ENCODE measurements at regions not wholly inside any gene's neighbourhood (a gene's known extent, or its start where the extent isn't known, plus 50 kb on each side); places are given as distances from the start of the nearest gene placed in this dataset.

DNA sequence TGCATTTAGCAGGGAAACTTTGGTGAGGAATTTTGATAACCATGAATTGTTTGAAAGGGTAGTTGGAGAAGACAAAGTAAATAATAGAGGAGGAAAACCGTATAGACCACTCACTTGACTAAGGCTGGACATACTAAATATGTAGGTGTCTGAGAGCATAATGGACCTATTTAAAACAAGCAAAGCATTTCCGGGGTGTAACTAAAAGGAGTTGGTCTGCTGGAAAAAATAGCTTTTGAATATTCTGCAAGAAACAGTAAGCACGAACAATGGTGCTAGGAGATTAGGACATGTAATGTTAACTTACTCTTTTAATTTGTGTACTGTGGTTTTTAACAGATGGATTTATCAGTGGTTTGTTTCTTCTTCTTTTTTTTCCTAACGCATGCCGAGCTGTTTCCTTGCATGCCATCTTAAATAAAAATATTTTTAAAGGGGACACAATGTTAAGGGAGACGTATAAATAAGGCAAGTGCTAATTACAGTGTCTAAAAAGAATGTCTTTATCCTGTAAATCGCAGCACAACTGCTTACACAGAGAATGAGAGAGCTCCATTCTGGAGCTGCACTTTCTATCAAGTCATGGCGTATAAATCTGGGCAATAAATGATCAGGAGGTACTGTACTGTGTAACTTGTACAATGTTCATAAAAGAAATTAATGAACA, 492.1 kb downstream of the LMO4 start:
- no peak for DNase-seq (ENCODE audit: low read depth in 2 of 2)

DNA sequence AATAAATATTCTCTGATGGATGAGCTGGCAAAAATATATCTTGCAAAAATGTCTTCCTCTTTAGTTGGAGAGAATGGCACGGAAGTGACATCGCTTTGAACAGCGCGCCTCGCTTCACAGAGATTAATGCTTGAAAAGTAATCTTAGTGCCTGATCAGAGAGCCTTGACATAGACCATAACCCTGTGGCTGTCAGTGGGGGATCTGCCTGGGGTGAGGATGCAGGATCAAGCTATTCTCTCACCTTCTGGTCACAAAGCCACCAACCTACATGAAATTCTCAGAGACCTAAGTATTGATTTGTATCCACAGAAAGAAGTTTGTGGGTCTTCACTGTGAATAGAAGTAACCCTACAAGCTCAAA, 492.6 kb downstream of the LMO4 start:
- DNase-seq (ENCODE audit: low read depth in 2 of 2), result no peak

DNA sequence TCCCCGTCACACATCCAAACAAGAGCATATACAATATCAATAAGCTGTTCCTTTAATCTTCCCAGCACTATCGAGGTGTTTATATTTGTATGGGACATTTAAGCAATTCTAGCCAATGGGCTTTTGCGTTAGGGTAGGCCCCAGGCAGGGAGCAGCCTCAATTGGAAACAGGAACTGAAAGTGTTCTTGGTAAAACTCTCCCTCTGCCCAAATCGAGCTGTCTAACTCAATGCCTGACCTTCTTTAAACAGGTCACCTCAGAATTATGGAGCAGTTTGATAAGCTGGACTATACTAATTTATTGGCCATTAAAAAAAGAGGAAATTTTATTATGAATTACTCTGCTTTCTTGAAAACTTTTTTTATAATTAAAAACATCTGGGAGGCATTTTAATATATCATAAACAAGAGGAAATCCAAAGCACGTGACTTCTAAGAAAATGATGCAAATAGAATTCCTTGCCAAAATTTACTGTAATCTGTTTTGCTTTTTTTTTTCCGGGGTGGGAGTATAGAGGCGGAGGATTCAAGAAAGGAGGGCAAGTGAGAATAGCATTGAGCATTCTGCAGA, 498.1 kb downstream of the LMO4 start:
- DNase-seq (ENCODE audit: low read depth in 2 of 2), result no peak

DNA sequence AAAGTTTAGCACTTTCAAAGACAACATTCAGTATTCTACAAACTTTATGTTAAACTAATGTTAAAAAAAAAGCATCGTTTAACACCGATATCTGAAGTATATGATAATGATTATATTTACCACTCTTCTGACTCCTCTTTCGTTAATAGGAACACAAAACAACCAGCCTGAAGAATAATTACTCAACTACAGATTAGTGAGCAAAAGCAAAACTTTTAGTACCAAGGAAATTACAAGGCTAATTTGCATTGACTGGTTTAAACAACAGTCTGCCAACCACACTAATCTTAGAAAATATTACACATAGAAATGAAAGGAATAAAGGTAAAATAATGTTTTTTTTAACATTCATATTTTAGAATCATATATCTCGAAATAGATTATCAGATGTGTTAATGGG, 500.7 kb downstream of the LMO4 start:
- no peak for DNase-seq (ENCODE audit: low read depth in 2 of 2)

DNA sequence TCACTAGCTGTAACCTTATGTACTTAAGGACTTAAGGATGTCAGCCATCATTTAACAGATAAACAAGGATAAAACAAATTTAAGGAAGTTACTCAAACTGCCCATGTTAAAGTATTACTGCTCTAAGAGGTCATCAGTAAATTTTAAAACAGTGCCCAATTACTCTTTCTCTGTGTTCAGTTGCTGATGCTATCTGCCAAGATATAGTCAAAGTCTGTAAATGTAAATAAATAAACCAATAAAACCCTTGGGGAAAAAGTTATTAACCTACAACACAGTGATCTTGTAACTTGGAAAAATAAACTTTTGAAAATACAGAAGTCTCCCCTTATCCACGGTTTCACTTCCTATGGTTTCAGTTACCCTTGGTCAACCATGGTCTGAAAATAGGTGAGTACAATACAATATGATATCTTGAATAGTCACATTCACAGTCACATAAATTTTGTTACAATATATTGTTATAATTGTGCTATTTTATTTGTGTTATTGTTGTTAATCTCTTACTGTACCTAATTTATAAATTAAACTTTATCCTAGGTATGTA, 501.8 kb downstream of the LMO4 start:
- DNase-seq (ENCODE audit: low read depth in 2 of 2), result no peak

DNA sequence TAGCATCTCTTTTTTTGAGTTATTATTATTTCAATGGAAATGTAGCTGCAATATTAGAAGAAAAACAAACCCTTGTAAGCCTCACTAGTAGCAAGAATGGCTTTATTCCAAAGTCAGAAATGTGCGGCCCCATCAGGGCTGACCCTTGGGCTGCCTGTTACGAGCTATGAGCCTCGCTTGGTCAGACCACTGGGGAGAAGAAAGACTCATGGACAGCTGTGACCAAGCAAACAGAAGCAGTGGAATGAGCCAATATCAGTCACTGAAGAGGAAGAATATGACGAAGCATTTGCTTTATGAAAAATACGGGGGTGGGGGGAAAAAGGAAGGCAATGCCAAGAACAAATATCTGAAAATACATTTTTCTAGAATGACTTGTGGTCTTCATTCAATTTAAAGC, 504.5 kb downstream of the LMO4 start:
- DNase-seq (ENCODE audit: low read depth in 2 of 2), result no peak

DNA sequence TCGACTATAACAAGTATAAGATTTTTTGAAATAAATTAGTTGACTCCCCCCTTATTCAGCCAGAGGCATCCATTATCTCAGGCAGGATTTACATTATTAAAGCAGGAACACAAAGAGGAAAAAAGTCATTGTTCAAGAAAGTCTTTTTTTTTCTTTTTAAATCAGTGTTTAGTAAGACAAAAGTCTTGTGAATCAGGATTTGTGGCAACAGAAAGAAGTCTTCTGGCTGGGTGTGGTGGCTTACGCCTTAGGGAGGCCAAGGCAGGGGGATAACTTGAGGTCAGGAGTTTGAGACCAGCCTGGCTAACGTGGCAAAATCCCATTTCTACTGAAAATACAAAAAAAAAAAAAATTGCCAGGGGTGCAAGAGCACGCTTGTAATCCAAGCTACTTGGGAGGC, 505.5 kb downstream of the LMO4 start:
- no peak for DNase-seq (ENCODE audit: low read depth in 2 of 2)

DNA sequence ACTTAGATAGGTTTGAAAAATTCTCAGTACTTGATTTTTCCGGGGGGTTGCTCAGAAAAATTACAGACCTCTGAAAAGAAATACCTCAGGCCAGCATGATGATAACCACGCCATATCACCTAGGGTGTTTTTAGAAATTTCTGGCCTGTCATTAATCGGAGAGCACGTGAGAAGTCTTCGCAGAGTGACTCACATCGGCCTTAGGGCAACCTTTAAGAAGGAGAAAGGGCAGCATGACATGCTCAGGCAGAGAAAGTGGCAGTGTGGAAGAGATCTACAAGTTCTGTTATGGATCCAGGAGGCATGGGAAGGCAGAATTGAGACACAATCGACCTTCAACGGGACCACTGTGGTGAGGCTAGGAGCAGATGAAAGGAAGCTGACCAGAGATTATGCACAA, 506.3 kb downstream of the LMO4 start:
- no peak for DNase-seq (ENCODE audit: low read depth in 2 of 2)

DNA sequence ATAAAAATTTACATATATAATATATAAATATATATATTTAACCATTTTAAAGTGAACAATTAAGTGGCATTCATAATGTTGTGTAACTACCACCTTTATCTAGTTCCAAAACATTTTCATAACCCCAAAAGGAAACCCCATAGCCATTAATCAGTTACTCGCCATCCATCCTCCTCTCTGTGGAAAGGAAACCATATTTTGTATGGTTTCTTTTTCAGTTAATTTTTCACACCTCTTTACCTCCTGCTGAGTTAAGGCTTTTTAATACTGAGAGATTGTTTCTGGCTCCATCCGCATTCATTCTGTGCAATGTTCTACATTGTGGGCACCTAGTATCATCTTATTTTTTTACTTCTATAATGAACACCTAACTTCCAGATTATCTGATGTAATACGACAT, 512.1 kb downstream of the LMO4 start:
- no peak for DNase-seq (ENCODE audit: low read depth in 2 of 2)

DNA sequence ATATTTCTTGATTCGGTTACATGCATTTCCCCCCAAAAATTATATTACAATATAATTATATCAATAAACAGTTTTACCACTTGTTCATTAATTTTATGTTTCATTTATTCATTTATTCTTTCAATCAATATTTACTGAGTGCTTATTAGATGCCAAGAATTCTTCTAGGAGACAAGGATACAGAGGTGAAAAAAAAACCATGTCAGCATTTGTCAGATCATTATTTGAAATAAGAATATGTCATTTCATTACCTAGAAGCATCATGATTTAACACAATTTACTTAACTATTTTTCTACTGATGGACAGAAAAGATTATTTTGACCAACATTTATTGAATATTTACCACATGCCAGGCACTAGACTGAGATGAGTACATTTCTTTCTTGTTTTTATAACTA, 512.7 kb downstream of the LMO4 start:
- no peak for DNase-seq (ENCODE audit: low read depth in 2 of 2)

DNA sequence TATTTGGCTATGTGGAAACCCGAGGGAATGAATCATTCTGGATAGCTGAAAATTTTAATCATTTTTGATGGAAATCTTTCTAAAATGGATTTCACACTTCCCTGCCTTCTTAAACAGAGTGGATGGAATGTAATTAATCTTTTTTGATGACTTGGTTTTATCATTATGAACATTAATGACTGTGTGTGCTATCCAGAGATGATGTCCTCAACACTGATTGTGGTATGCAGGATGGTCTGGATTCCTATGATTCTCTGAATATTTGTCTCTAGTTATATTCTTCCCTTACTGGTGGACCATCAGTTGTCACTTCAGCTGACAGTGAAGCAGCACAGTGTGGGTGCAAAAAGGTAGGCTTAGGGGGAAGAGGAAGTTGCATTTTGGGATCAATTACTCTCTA, 513.5 kb downstream of the LMO4 start:
- DNase-seq (ENCODE audit: low read depth in 2 of 2), result no peak

DNA sequence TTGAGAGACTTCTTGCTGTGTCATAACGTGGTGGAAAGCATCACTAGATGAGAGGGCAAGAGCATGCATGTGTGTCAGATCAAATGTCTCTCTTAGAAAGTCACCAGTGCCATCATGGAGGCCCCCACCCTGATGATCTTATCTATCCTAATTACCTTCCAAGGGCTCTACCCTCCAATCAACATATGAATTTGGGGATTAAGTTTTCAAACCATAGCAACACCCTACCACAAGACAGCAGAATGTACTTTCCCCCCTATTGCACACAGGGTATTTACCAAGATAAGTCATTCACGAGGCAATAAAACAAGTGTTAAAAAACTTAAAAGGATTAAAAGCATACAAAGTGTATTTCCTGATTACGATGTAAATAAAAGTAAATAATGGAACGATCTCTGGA, 515.6 kb downstream of the LMO4 start:
- DNase-seq (ENCODE audit: low read depth in 2 of 2), result no peak

DNA sequence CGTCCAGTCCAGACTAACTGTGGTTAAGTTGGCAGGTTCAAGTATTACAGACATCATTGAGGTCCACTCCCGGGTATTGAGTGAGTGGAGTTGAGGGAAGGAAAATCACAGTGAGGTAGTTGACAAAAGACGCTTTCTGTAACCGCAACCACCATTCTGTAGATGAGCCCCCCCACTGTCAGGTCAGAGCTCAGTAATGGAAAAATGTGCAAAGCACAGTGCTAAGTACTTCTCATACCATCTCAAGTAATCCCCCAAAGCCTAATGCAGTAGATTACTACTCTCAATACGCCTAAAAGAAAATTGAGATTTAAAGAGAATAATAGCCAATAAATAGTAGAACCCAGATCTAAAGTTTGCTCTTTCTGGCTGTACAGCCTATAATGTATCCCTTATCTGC, 522.8 kb downstream of the LMO4 start:
- no peak for DNase-seq (ENCODE audit: low read depth in 2 of 2)

DNA sequence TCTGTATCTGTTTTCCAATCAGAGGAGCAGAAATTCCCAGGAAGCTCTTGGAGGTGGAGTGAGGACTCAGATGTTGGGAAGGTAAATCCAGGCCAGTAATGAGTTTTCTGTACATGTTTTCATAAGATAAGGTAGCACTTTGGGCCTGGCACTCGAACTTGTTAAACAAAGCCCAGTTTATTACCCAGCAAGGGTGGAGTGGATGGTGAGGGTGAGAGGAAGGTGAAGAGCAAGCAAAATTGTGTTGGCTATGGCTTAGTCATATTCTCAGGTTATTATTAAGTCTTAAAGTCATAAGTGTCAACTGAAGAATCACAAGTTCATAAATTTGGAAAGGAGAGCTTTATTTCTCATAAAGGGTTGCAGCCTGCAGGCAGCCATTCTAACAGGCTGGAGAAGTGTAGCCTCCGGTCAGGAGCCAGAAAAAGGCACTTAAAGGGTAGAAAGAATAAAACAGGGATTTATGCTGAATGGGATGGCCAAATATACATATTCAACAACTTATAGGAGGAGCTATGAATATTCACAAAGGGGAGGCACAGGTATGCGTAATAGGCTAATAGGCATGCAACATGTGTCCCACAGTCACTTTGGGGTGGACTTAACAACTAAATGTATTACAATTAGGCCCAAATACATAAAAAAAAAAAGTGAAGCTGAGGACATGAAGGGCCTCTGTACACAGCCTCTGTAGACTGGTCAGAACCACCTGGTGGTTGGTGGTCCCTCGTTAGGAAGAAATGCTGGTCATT, 523.9 kb downstream of the LMO4 start:
- no peak for DNase-seq (ENCODE audit: low read depth in 2 of 2)

DNA sequence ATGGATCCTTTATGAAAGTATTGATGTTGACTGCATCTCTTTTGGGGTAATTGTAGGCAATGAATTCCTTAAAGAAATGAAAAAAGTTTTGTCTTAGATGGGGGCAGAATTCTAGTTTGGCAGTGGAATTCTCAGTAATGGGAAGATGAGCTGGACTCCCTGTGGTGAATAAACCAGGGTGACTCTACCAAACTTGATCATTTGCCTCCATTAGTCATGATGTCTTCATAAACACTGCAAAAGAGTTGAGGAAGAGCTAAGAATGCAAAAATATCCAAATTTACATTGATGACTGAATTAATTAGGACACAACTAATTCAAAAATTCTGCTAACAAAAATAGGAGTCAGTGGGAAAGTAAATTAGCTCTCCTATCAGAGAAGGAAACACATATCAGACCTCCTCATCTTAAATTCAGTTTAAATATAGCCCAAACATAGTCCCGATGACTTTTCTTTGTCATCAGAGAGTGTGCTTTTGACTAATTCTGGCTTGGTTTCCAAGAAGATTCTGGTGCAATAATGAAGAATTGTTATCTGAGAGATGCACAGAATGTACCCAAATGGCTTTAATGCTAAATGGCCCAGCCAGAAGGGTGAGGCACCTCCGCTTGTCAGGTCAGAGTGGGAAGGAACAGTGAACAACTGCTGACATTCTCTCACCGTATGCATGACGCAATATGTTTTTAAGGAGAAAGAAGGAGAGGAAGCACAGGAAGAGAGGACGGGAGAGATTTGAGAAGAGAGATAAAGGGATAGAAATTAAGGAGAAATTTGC, 525.1 kb downstream of the LMO4 start:
- DNase-seq (ENCODE audit: low read depth in 2 of 2), result no peak

DNA sequence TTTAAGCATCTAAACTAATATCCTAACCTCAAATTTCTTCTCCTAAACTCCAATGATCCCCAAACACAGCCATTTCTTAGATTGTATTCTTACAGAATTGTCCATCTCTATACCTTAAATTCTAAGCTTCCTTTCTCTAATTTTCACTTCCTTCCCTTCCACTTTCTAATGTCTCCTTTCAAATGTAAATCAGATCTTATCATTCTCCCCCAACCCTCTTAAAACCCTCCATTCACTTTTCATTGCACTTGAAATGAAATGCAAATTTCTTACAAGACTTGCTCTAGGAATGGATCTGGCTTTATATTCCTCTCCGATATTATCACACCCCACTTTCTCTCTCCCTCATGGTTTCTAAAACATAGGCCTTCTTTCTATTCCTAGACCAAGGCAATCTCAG, 534.6 kb downstream of the LMO4 start:
- DNase-seq (ENCODE audit: low read depth in 2 of 2), result no peak

DNA sequence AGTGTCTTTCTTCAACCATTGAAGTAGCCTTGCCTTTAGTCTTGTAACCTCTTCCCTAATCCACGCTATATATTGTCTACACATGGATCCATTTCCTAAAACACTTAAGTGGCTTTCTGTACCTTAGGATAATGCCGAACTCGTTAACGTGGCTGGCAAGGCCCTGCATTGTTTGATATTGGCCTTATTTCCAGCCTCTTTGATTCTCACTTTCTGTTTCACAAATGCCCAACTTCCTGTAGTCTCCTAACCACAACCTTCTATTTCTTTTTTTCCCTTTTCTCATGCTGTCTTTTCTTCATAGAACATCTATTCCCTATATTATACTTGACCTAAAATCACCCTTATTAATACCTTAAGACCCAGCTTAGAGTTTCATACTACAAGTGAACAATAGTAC, 536.0 kb downstream of the LMO4 start:
- DNase-seq (ENCODE audit: low read depth in 2 of 2), result no peak

DNA sequence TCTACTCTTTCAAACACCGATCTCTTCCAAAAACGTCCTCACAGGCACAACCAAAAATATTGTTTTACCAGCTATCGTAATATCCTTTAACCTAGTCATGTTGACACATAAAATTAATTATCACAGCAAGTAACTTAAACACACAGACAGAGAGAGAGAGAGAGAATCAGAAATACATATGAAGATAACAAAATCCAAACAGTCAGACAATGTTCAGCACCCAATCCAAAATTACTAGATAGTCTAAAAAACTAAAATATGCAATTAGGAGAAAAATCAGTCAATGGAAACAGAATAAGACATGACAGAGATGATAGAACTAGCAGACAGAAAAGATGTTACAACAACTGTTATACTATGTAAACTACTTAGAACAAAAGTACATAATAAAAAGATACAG, 537.7 kb downstream of the LMO4 start:
- DNase-seq (ENCODE audit: low read depth in 2 of 2), result no peak

DNA sequence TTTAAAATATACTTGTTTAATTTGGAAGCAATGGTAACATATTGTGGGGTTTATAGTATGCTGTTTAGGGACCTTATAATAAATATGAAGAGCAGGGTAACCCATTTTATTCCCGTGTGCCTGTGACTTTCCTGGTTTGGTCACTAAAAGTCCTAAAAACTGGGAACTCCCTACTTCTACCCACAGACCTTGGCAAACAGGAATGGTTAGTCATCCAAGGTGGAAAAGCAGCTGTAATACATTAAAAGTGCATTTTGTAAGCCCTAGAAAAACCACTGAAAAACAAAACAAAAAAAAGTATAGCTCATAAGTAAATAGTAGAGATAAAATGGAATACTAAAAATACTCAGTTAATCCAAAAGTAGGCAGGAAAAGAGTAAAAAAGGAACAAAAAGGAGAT, 538.9 kb downstream of the LMO4 start:
- DNase-seq (ENCODE audit: low read depth in 2 of 2), result no peak

DNA sequence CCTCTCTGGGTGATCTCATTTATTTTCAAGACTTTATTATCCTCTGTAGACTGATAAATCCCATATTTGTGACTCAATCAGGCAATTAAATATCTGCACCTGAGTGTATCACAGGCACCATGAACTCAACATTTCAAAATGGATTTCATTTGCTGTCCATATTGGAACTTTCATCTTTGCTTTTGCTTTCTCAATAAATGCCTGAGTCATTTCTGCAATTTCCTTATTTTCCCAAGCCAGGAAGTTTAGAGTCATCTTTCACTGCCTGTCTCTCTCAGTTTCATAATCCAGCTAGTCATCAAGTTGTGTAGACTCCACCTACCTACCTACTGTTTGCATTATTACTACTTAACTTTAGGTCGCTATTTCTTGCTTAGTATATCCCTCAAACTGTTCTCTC, 540.9 kb downstream of the LMO4 start:
- no peak for DNase-seq (ENCODE audit: low read depth in 2 of 2)

DNA sequence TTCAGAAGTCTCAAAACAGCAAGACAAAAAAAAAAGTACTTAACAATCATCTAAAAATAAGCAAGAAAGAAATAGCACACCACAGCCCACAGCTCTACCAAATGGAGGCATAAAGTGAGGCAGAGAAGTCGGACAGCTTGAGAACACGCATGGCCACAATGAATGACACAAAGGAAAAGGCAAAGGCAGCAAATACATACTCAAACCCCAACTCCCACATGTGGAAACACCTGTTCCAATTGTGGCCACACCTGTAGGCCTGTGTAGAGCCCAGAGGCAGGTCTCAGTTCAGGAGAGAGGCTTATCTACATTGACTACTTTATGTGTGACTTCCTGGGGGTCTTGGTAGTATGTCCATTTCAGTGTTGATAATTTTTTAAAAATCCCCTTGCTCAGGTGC, 543.5 kb downstream of the LMO4 start:
- no peak for DNase-seq (ENCODE audit: low read depth in 2 of 2)

DNA sequence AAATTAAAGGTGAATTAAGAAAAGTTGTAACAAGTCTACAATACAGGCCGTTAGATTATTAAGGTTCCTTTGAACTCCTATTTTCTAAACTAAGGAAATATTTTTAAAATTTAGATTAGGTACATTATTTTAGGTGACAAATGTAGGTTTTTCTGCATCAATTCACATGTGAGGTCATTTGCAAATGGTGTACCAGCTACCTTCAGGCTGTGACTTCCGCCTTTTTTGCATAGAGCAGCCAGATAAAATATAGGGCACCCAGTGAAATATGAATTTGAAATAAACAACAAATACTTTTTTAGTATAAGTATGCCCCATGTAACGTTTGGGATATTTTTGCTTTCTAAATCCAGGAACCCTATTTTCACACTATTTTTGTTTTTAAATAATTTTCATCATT, 544.0 kb downstream of the LMO4 start:
- no peak for DNase-seq (ENCODE audit: low read depth in 2 of 2)

DNA sequence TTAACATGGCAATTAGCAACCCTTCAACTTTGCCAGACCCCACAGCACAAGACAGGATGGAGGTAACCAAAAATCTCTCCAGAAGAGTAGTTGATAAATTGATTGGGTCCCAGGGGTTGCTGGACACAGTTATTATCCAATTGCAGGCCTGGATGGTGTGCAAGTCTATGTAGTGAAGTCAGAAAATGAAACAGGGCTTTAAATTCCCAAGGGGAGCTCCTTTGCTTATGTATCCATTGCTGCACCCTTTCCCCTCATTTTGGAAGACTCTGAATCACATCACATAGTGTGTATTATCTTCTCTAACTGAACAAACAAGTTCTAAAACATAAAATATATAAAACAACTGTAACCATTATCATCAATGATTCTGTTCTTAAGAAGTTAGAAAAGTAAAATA, 550.2 kb downstream of the LMO4 start:
- no peak for DNase-seq (ENCODE audit: low read depth in 2 of 2)
